C4-2B (cell line): ENCODE measurements at regions not wholly inside any gene's neighbourhood (a gene's known extent, or its start where the extent isn't known, plus 50 kb on each side); places are given as distances from the start of the nearest gene placed in this dataset.

Source experiments
- ZFX ChIP-seq: fragments of 450-650 bp; IDR thresholded peaks from 2 replicates; pipeline ENCODE4 v1.6.1; 2017
- TF ChIP-seq, protein P1 (sequence below): fragments of 450-650 bp; conservative IDR thresholded peaks from 2 replicates; pipeline ENCODE4 v1.5.1; 2017; ENCODE audit warnings: mild to moderate bottlenecking

DNA sequence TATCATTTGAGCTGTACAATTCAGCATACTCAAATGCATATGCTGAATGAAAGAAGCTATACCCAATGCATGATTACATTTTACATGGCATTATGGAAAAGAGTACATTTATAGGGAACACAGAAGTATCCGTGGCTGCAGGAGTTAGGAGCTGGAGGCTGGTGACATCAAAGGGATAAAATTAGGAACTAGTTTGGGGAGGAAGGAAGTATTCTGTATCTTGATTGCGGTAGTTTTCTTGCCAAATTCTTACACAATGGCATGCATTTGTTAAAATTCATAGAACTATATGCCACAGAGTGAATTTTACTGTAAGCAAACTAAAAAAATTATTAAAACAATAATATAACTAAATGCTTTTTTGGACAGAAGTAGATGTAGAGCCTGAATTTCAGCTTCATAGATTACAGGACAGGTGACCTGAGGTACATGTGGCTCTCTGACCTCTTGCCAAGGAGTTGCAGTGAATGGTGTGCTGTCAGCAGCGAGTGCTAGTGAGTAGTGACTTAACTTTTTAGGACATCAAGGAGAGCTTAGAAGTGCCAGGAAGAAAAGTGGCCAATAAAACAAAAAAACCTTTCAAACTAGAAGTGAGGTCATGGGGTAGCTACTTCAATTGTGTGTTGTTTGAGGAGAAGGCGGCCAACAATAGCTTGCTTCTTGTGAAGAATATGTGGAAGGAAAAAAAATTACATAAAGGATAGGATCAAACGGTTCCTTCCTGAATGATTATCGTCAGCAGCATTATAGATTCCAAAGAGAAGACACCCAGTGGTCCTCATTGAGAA lies 514.9 kb upstream of the CLINT1 start:
- TF ChIP-seq, protein P1, sequence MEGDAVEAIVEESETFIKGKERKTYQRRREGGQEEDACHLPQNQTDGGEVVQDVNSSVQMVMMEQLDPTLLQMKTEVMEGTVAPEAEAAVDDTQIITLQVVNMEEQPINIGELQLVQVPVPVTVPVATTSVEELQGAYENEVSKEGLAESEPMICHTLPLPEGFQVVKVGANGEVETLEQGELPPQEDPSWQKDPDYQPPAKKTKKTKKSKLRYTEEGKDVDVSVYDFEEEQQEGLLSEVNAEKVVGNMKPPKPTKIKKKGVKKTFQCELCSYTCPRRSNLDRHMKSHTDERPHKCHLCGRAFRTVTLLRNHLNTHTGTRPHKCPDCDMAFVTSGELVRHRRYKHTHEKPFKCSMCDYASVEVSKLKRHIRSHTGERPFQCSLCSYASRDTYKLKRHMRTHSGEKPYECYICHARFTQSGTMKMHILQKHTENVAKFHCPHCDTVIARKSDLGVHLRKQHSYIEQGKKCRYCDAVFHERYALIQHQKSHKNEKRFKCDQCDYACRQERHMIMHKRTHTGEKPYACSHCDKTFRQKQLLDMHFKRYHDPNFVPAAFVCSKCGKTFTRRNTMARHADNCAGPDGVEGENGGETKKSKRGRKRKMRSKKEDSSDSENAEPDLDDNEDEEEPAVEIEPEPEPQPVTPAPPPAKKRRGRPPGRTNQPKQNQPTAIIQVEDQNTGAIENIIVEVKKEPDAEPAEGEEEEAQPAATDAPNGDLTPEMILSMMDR = no peak
- no peak for TF ChIP-seq ZFX
